GM12864 (cell line): ENCODE measurements at regions not wholly inside any gene's neighbourhood (a gene's known extent, or its start where the extent isn't known, plus 50 kb on each side); places are given as distances from the start of the nearest gene placed in this dataset.

Experiments used
- DNase-seq: peaks from one replicate; pipeline ENCODE4 v3.0.0-alpha.2; 2011; ENCODE audit warnings: low read depth
- H3K4me3 ChIP-seq: 2 replicates; pipeline ENCODE4 v1.5.1; 2011; ENCODE audit warnings: mild to moderate bottlenecking, low read depth, low read length, control low read depth
- CTCF ChIP-seq: IDR thresholded peaks from 2 replicates; pipeline ENCODE4 v1.5.1; 2011; ENCODE audit warnings: low read depth, mild to moderate bottlenecking, moderate library complexity, low read length, control low read depth, inconsistent platforms; ENCODE audit errors: missing control alignments

GRCh38 chr13:104132849-104133248 is 1066.6 kb upstream of the SLC10A2 start:
- TF ChIP-seq CTCF, result no peak
- no peak for DNase-seq

GRCh38 chr13:104114101-104114500 is 1047.9 kb upstream of the SLC10A2 start:
- H3K4me3 ChIP-seq, result no peak overlapping the region
- DNase-seq, result no peak
- TF ChIP-seq CTCF, result no peak

More at GRCh38 chr13:104132849-104133248, 1066.6 kb upstream of the SLC10A2 start:
- H3K4me3 ChIP-seq, result no peak overlapping the region

DNA sequence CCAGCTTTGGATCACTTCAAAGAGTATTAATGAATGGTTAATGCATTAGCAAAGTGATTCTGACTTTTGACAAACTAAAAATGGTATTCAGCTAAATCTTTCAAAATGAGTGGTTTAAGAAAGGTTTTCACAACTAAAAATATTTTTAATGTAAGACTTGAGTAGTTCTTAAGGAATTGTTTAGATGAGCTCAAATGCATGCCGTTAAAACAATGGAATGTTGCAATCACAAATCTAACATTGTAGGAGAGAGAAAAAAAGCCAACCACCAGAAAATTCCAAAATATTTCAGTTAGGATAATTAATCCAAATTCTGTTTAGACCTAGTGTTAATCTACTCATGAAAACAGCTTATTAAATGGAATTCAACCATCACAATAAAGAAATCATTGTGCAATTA is 1044.8 kb upstream of the SLC10A2 start:
- no peak for DNase-seq
- no peak for TF ChIP-seq CTCF

GRCh38 chr13:104106705-104107393 is 1040.6 kb upstream of the SLC10A2 start:
- no peak for DNase-seq
- no peak for TF ChIP-seq CTCF
- H3K4me3 ChIP-seq, result no peak overlapping the region

More for the DNA sequence above, 1044.8 kb upstream of the SLC10A2 start:
- H3K4me3 ChIP-seq, result no peak overlapping the region

- H3K4me3 ChIP-seq, result no peak overlapping the region
- no peak for TF ChIP-seq CTCF
- DNase-seq, result no peak
These were observed 1039.5 kb upstream of the SLC10A2 start for GRCh38 chr13:104105418-104106355.

GRCh38 chr13:104099750-104100149 is 1033.5 kb upstream of the SLC10A2 start:
- no peak for TF ChIP-seq CTCF
- H3K4me3 ChIP-seq, result no peak overlapping the region

DNA sequence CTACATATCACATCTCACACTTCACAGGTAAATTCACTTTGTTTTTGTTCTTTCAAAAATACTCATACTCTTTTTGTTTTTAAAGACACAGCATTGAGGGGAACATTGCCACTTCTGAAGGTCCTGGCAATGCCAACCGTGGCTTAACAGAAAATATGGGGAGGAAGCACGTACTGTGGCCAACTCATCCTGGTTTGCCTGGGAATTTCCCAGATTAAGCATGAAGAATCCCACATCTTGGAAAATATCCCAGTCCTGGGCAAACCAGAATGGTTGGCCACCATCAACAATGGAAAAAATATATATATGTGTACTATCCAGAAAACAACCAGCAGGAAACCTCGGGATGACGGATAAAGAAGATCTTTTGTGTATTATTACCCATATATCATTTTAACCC is 1032.2 kb upstream of the SLC10A2 start:
- DNase-seq, result no peak
- no peak for TF ChIP-seq CTCF
- H3K4me3 ChIP-seq, result no peak overlapping the region

More at GRCh38 chr13:104099750-104100149, 1033.5 kb upstream of the SLC10A2 start:
- DNase-seq, result no peak
